ENCODE measurements at regions not wholly inside any gene's neighbourhood (a gene's known extent, or its start where the extent isn't known, plus 50 kb on each side); places are given as distances from the start of the nearest gene placed in this dataset.
"Not testable (repeated sequence)": the region's sequence is repeated elsewhere in the genome, so short reads cannot be mapped to it uniquely, and the experiment has no call there.

- DNase-seq: no peak
These were observed 144.6 kb downstream of the LACC1 start for GRCh38 chr13:44024167-44024845.

- DNase-seq: no peak
These were observed 145.1 kb downstream of the LACC1 start for GRCh38 chr13:44024846-44025195.

GRCh38 chr13:44026194-44026593 lies 146.5 kb downstream of the LACC1 start:
- no peak for DNase-seq

GRCh38 chr13:44028734-44029133 lies 149.0 kb downstream of the LACC1 start:
- DNase-seq: no peak

GRCh38 chr13:44030615-44031014 lies 150.9 kb downstream of the LACC1 start:
- no peak for DNase-seq

GRCh38 chr13:44031555-44031954 lies 151.9 kb downstream of the LACC1 start:
- DNase-seq: no peak

- no peak for DNase-seq
These were observed 153.1 kb downstream of the LACC1 start for GRCh38 chr13:44032802-44033201.

- no peak for DNase-seq
These were observed 155.7 kb downstream of the LACC1 start for GRCh38 chr13:44035400-44035799.

GRCh38 chr13:44040070-44040817 lies 160.5 kb downstream of the LACC1 start:
- DNase-seq: peak; percentile 71

GRCh38 chr13:44040818-44041100 lies 161.1 kb downstream of the LACC1 start:
- DNase-seq: peak; percentile 71

- peak; percentile 59 for DNase-seq
These were observed 165.0 kb downstream of the LACC1 start for GRCh38 chr13:44044547-44045179.

- no peak for DNase-seq
These were observed 165.5 kb downstream of the LACC1 start for GRCh38 chr13:44045180-44045562.

- DNase-seq: no peak
These were observed 166.7 kb downstream of the LACC1 start for GRCh38 chr13:44046428-44046827.

GRCh38 chr13:44048326-44048725 lies 168.6 kb downstream of the LACC1 start:
- DNase-seq: no peak

GRCh38 chr13:44049081-44049945 lies 169.6 kb downstream of the LACC1 start:
- no peak for DNase-seq

- DNase-seq: peak; percentile 36
These were observed 170.9 kb downstream of the LACC1 start for GRCh38 chr13:44050450-44051063.

GRCh38 chr13:44051405-44051804 lies 171.7 kb downstream of the LACC1 start:
- peak; percentile 17 for DNase-seq

- no peak for DNase-seq
These were observed 172.4 kb downstream of the LACC1 start for GRCh38 chr13:44051918-44052675.

- peak; percentile 89 for DNase-seq
These were observed 173.1 kb downstream of the LACC1 start for GRCh38 chr13:44052780-44053184.

GRCh38 chr13:44053208-44053607 lies 173.5 kb downstream of the LACC1 start:
- peak; percentile 79 for DNase-seq

GRCh38 chr13:44054525-44054924 lies 174.8 kb downstream of the LACC1 start:
- no peak for DNase-seq

GRCh38 chr13:44055681-44056080 lies 176.0 kb downstream of the LACC1 start:
- not testable (repeated sequence) for DNase-seq

All from kidney glomerular epithelial cell (primary cell).